ENCODE measurements at regions not wholly inside any gene's neighbourhood (a gene's known extent, or its start where the extent isn't known, plus 50 kb on each side); places are given as distances from the start of the nearest gene placed in this dataset.

DNA sequence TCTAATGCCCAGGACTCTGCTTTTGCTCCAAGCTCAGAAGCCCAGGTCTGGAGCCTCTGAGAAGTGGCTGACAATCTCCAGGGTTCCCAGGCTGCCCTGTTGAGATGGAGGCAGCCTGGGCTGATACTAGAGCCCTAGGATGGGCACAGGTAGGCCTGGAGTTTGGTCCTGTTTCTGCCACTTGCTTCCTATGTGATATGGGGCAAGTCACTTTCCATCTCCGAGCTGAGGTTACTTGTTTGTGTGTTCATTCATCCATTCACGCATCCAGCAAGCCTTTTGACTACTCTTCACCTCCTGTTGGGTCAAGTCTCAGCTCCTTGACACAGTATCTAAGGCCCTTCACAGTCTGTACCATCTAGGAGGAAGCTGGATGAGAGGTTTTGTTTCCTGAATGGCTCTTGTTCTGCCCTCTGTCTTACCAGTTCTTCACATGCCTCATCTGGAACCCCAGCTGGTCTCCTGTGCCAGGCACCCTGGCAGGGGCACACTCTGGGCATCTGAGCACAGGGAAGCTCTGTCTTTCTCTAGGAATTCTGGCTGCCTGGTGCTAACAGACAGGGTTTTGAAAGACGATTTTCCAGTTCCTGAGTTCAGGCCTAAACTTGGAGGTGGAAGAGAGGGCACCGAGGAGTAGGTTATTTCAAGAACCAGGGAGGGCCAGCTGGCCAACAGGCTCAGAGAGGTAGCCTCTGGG is 53.2 kb upstream of the AMPD3 start:
- H3K27ac Mint-ChIP-seq (ENCODE audit: unreplicated experiment), result no peak overlapping the region
- peaks cover 28% of the 10 kb centered on the region for H3K4me1 Mint-ChIP-seq (ENCODE audit: low read depth)

More for the DNA sequence above, 53.2 kb upstream of the AMPD3 start:
- H3K4me3 Mint-ChIP-seq (ENCODE audit: unreplicated experiment), result no peak overlapping the region
- no peak for TF ChIP-seq CTCF (IDR thresholded peaks at IDR 0.05)
- no peaks in the 10 kb centered on the region for H3K9me3 Mint-ChIP-seq (ENCODE audit: low read depth)
- H3K36me3 Mint-ChIP-seq (ENCODE audit: low read depth), result no peaks in the 10 kb centered on the region
- peaks cover 3% of the 10 kb centered on the region for H3K27me3 Mint-ChIP-seq (ENCODE audit: low read depth)
- DNase-seq (ENCODE audit: low spot score), result no peak
